Activated B cell treated with CpG ODN at 0.5 μM for 24 hours (primary cell): ENCODE measurements at regions not wholly inside any gene's neighbourhood (a gene's known extent, or its start where the extent isn't known, plus 50 kb on each side); places are given as distances from the start of the nearest gene placed in this dataset.

Source experiments
- ATAC-seq: fragments of 200-7000 bp; cut with Tn5 transposase; one replicate; pipeline ENCODE4 v1.10.0; 2021; ENCODE audit warnings: low read depth, mild to moderate bottlenecking, moderate library complexity
- CTCF ChIA-PET: fragments of 350-600 bp; sonication (Branson Sonifier 250); formaldehyde crosslinking; loops from one replicate; lab custom pipeline; 2021; ENCODE audit warnings: antibody characterized with exemption; lab: Charles Lee
- POLR2A ChIA-PET: fragments of 350-600 bp; sonication (Branson Sonifier 250); formaldehyde crosslinking; loops from one replicate; lab custom pipeline; 2021; ENCODE audit warnings: antibody characterized with exemption; lab: Charles Lee
- DNase-seq: peaks from one replicate; pipeline ENCODE4 v3.0.0; 2022
- H3K27ac Mint-ChIP-seq: one replicate; pipeline ENCODE4 v1.8.0; 2020; ENCODE audit warnings: mixed read lengths
- H3K27me3 Mint-ChIP-seq: one replicate; pipeline ENCODE4 v1.8.0; 2021; ENCODE audit warnings: mixed read lengths
- H3K36me3 Mint-ChIP-seq: one replicate; pipeline ENCODE4 v1.8.0; 2021; ENCODE audit warnings: low read depth, mixed read lengths
- H3K4me1 Mint-ChIP-seq: one replicate; pipeline ENCODE4 v1.8.0; 2021; ENCODE audit warnings: mixed read lengths
- H3K4me3 Mint-ChIP-seq: one replicate; pipeline ENCODE4 v1.8.0; 2020; ENCODE audit warnings: mild to moderate bottlenecking, mixed read lengths
- H3K9me3 Mint-ChIP-seq: one replicate; pipeline ENCODE4 v1.8.0; 2020; ENCODE audit warnings: mixed read lengths
- intact Hi-C: fragments of 100-400 bp; cut with micrococcal nuclease; formaldehyde crosslinking; loops from one replicate; pipeline ENCODE4 v1.15.1; 2024
- TF ChIP-seq, protein P1 (sequence below): fragments of 200-600 bp; IDR thresholded peaks from one replicate; pipeline ENCODE4 v1.8.0; 2022; ENCODE audit warnings: antibody characterized with exemption, mild to moderate bottlenecking

- TF ChIP-seq, protein P1, sequence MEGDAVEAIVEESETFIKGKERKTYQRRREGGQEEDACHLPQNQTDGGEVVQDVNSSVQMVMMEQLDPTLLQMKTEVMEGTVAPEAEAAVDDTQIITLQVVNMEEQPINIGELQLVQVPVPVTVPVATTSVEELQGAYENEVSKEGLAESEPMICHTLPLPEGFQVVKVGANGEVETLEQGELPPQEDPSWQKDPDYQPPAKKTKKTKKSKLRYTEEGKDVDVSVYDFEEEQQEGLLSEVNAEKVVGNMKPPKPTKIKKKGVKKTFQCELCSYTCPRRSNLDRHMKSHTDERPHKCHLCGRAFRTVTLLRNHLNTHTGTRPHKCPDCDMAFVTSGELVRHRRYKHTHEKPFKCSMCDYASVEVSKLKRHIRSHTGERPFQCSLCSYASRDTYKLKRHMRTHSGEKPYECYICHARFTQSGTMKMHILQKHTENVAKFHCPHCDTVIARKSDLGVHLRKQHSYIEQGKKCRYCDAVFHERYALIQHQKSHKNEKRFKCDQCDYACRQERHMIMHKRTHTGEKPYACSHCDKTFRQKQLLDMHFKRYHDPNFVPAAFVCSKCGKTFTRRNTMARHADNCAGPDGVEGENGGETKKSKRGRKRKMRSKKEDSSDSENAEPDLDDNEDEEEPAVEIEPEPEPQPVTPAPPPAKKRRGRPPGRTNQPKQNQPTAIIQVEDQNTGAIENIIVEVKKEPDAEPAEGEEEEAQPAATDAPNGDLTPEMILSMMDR, result no peak
- Mint-ChIP-seq H3K4me3 (no peak overlapping the region), H3K4me1 (no peaks in the 10 kb centered on the region), H3K9me3 (peaks cover 20% of the 10 kb centered on the region), H3K27me3 (no peaks in the 10 kb centered on the region), H3K27ac (no peak overlapping the region), H3K36me3 (no peaks in the 10 kb centered on the region)
- ChIA-PET POLR2A (no interaction called here), CTCF (no interaction called here)
- intact Hi-C loops, result no loop called here
- ATAC-seq, result no peak
- no peak for DNase-seq
Measured at GRCh38 chr13:103540382-103540765, 474.2 kb upstream of the SLC10A2 start.

- CTCF ChIA-PET, result no interaction called here
- no peaks in the 10 kb centered on the region for H3K36me3 Mint-ChIP-seq
- no peak overlapping the region for H3K4me3 Mint-ChIP-seq
- H3K9me3 Mint-ChIP-seq, result peaks cover 18% of the 10 kb centered on the region
- ATAC-seq (no peak), DNase-seq (no peak)
- no peaks in the 10 kb centered on the region for H3K27me3 Mint-ChIP-seq
- TF ChIP-seq, protein P1, result no peak
- no peaks in the 10 kb centered on the region for H3K4me1 Mint-ChIP-seq
- H3K27ac Mint-ChIP-seq, result no peak overlapping the region
- POLR2A ChIA-PET, result no interaction called here
- intact Hi-C loops, result no loop called here
Measured at GRCh38 chr13:103539721-103540381, 473.6 kb upstream of the SLC10A2 start.

- DNase-seq (no peak), ATAC-seq (no peak)
- ChIA-PET POLR2A (no interaction called here), CTCF (no interaction called here)
- H3K27me3 Mint-ChIP-seq, result no peaks in the 10 kb centered on the region
- H3K27ac Mint-ChIP-seq, result no peak overlapping the region
- TF ChIP-seq, protein P1, result no peak
- peaks cover 13% of the 10 kb centered on the region for H3K9me3 Mint-ChIP-seq
- H3K4me3 Mint-ChIP-seq, result no peak overlapping the region
- no peaks in the 10 kb centered on the region for H3K4me1 Mint-ChIP-seq
- intact Hi-C loops, result no loop called here
- H3K36me3 Mint-ChIP-seq, result no peaks in the 10 kb centered on the region
Measured at GRCh38 chr13:103539265-103539664, 473.0 kb upstream of the SLC10A2 start.

DNA sequence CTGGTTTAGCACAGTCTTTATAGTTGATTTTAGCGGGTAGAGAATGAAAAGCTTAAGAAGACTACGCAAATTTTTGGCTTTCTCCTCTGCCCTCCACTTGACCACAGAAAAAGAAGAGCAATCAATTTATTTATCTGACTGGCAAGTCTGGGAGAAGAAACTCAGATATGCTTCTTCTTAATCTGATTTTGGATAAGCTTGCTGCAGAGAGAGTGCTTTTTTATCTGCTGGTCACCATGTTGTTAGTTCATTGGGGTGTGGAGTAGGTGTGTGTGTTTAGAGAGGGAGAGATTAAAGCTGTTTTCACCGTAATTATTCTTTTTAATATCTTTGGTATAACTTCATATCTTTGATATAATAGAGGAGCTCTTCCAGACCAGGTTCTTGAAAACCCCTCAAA lies 471.4 kb upstream of the SLC10A2 start:
- Mint-ChIP-seq H3K27me3 (no peaks in the 10 kb centered on the region), H3K36me3 (no peaks in the 10 kb centered on the region), H3K27ac (no peak overlapping the region), H3K4me3 (no peak overlapping the region), H3K9me3 (peaks cover under 1% of the 10 kb centered on the region), H3K4me1 (no peaks in the 10 kb centered on the region)
- intact Hi-C loops, result no loop called here
- ATAC-seq (no peak), DNase-seq (no peak)
- TF ChIP-seq, protein P1, result no peak
- ChIA-PET CTCF (no interaction called here), POLR2A (no interaction called here)

DNA sequence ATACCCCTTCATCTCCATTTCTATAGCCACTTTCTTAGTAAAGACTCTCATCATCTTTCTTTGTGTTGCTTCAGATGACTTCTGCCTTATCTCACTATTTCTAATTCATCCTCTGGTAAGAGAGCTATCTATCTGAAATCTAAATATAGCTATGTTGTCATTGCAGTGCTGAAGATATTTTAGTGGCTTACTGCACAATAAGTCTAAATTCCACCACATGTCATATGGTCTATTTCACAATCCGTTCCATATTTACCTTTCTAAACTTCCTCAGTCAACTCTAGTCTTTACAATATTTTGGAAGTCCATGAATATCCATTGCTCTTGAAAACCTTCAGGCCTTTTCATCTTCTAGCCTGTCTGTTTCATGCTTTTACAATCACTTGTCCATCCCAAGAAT lies 465.1 kb upstream of the SLC10A2 start:
- ATAC-seq, result no peak
- Mint-ChIP-seq H3K9me3 (no peaks in the 10 kb centered on the region), H3K4me3 (no peak overlapping the region), H3K27me3 (no peaks in the 10 kb centered on the region), H3K36me3 (no peaks in the 10 kb centered on the region), H3K27ac (no peak overlapping the region), H3K4me1 (no peaks in the 10 kb centered on the region)
- intact Hi-C loops, result no loop called here
- POLR2A ChIA-PET, result no interaction called here
- TF ChIP-seq, protein P1, result no peak
- DNase-seq, result no peak
- CTCF ChIA-PET, result no interaction called here
